Kidney (tissue), 13 donors: ENCODE measurements at regions not wholly inside any gene's neighbourhood (a gene's known extent, or its start where the extent isn't known, plus 50 kb on each side); places are given as distances from the start of the nearest gene placed in this dataset.

Experiments used
- DNase-seq, 5 donors: peaks; one replicate each; pipeline ENCODE4 v3.0.0-alpha.2; 2013 to 2020
- FAIRE-seq: peaks from 2 replicates; lab custom pipeline; 2012; peaks lifted over from hg19 to GRCh38; lab: Jason Lieb, UNC
- H3K27ac ChIP-seq, 2 donors: one replicate each; pipeline ENCODE4 v1.7.0; 2013; ENCODE audit warnings: low read depth in 2 of 2, low read length in 2 of 2, inconsistent platforms in 1 of 2
- H3K27me3 ChIP-seq: one replicate; pipeline ENCODE4 v1.7.1; 2013; ENCODE audit warnings: low read length, inconsistent platforms; ENCODE audit not compliant: control insufficient read depth, insufficient read depth
- H3K36me3 ChIP-seq, 3 donors: one replicate each; pipeline versions ENCODE4 v1.7.0 to v1.7.1; 2013; ENCODE audit warnings: low read length in 3 of 3, control low read depth in 1 of 3, inconsistent platforms in 1 of 3; ENCODE audit not compliant: insufficient read depth in 3 of 3, control insufficient read depth in 2 of 3
- H3K4me1 ChIP-seq, 3 donors: one replicate each; pipeline versions ENCODE4 v1.7.0 to v1.7.1; 2013; ENCODE audit warnings: low read length in 3 of 3, inconsistent platforms in 1 of 3, low read depth in 1 of 3; ENCODE audit not compliant: control insufficient read depth in 2 of 3, insufficient read depth in 2 of 3
- H3K4me3 ChIP-seq, 3 donors: one replicate each; pipeline versions ENCODE4 v1.7.0 to v1.8.1; 2013; ENCODE audit warnings: low read length in 3 of 3, control low read depth in 1 of 3, inconsistent platforms in 1 of 3
- H3K9ac ChIP-seq, 3 donors: one replicate each; pipeline versions ENCODE4 v1.7.0 to v1.7.1; 2013; ENCODE audit warnings: low read length in 3 of 3, control low read depth in 1 of 3, inconsistent platforms in 1 of 3
- H3K9me3 ChIP-seq, 3 donors: one replicate each; pipeline versions ENCODE4 v1.7.0 to v1.7.1; 2013; ENCODE audit warnings: low read length in 3 of 3, control low read depth in 1 of 3, inconsistent platforms in 1 of 3; ENCODE audit not compliant: control insufficient read depth in 2 of 3, insufficient read depth in 1 of 3
- CTCF ChIP-seq: IDR thresholded peaks from 3 replicates; pipeline ENCODE4 v1.5.1; 2012; ENCODE audit warnings: mild to moderate bottlenecking, moderate library complexity, borderline replicate concordance; ENCODE audit not compliant: insufficient read depth; ENCODE audit errors: extremely low read depth
- intact Hi-C: fragments of 100-400 bp; cut with DNase I; formaldehyde crosslinking; loops from one replicate; pipeline ENCODE4 v1.11.1; 2022
- donor health status: control.
- donor health status: control.
- donor health status: control.
- donor health status: control.
- donor health status: control.
- donor health status: DM: yes; HTN: yes; CAD: no.
- donor health status: Normal renal cell carcinoma (clear cell type).

DNA sequence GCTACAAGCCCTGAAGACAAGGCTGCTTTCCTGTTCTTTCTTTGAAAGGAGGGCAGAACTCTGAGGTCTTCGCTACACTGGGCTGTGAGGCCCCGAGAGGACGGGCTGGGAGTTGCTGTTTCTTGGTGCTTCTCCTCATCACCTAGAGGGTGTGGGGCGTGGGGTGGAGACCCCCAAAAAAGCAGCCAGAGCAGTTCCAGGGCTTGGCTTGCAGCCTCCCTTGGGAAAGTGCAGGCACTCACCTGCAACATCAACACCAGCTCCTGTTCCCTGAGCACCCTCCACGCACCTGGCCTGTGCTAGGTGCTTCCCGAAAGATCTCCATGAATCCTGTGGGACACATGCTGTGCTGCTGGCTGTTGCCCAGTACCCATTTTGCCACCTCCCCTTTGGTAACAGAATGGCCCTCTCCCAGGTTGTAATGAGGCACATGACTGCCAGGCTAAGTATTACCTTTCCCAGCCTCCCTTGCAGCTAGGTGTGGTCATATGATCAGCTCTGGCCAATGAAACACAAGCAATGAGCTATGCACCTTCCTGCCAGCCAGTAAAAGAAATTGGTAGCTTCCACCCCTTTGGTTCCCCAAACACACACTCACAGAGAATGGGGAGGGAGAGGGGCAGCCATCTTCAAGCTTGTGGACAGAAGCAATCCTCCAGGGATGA is 146.0 kb downstream of the C9orf50 start:
- Histone ChIP-seq H3K27ac (no peak overlapping the region), H3K9ac (no peak overlapping the region), H3K36me3 (no peaks in the 10 kb centered on the region), H3K4me3 (no peak overlapping the region), H3K9me3 (peaks cover 0 to 4% (median 0%) of the 10 kb centered on the region in 3 donors), H3K27me3 (no peaks in the 10 kb centered on the region), H3K4me1 (peaks cover 0 to 11% (median 6%) of the 10 kb centered on the region in 3 donors)
- no peak for TF ChIP-seq CTCF
- intact Hi-C loops, result no loop called here
- DNase-seq (no peak), FAIRE-seq (no peak)

GRCh38 chr9:129473523-129474244 is 147.2 kb downstream of the C9orf50 start:
- no peak overlapping the region for H3K9ac ChIP-seq
- peaks cover 0 to 4% (median 0%) of the 10 kb centered on the region in 3 donors for H3K9me3 ChIP-seq
- H3K27ac ChIP-seq, result peak overlapping the region in 1 of 2 donors; percentile 25
- TF ChIP-seq CTCF, result no peak
- intact Hi-C loops, result no loop called here
- no peak overlapping the region for H3K4me3 ChIP-seq
- H3K4me1 ChIP-seq, result peaks cover 0 to 9% (median 4%) of the 10 kb centered on the region in 3 donors
- FAIRE-seq (no peak), DNase-seq (peak in 3 of 5 donors; percentile 72 to 85 (median 72))
- H3K27me3 ChIP-seq, result no peaks in the 10 kb centered on the region
- no peaks in the 10 kb centered on the region for H3K36me3 ChIP-seq

DNA sequence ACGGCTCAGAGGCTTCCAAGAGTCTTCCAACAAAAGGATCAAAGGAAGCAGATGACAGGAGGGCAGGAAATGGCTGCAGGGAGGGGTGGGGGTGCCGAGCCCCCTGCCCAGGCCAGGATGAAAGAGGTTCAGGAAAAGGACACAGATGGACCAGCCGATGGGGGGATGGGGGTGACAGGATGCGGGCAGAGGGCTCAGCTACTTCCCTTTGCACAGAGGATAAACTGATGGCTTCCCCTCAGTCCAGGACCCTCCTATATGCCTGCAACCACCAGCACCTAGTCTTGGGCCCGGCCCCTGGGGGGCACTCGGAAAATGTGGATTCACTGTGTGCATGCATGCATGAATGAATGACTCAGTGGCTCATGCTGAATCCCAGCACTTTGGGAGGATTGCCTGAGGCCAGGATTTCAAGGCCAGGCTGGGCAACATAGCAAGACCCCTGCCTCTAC is 148.2 kb downstream of the C9orf50 start:
- intact Hi-C loops, result no loop called here
- H3K27ac ChIP-seq, result no peak overlapping the region
- no peak overlapping the region for H3K9ac ChIP-seq
- peaks cover 0 to 4% (median 0%) of the 10 kb centered on the region in 3 donors for H3K9me3 ChIP-seq
- no peak for TF ChIP-seq CTCF
- DNase-seq (no peak), FAIRE-seq (no peak)
- no peak overlapping the region for H3K4me3 ChIP-seq
- H3K4me1 ChIP-seq, result peaks cover 0 to 7% (median 4%) of the 10 kb centered on the region in 3 donors
- H3K36me3 ChIP-seq, result no peaks in the 10 kb centered on the region
- no peaks in the 10 kb centered on the region for H3K27me3 ChIP-seq
